Fibroblast of lung (primary cell): ENCODE measurements at regions not wholly inside any gene's neighbourhood (a gene's known extent, or its start where the extent isn't known, plus 50 kb on each side); places are given as distances from the start of the nearest gene placed in this dataset.

Source experiments
- DNase-seq, 2 donors: peaks; one replicate each; pipeline versions ENCODE4 v3.0.0 to v3.0.0-alpha.2; 2010; ENCODE audit warnings: low read depth in 2 of 2
- H2AFZ ChIP-seq: 2 replicates; pipeline ENCODE4 v1.5.1; 2012; ENCODE audit warnings: low read length, control low read depth, inconsistent platforms
- H3K27ac ChIP-seq: 2 replicates; pipeline ENCODE4 v1.5.1; 2011; ENCODE audit warnings: low read length, control low read depth; ENCODE audit not compliant: insufficient read depth
- H3K27me3 ChIP-seq: 2 replicates; pipeline ENCODE4 v1.5.1; 2011; ENCODE audit warnings: mild to moderate bottlenecking, low read length; ENCODE audit not compliant: control insufficient read depth, insufficient read depth
- H3K36me3 ChIP-seq: 2 replicates; pipeline ENCODE4 v1.5.1; 2011; ENCODE audit warnings: low read length; ENCODE audit not compliant: control insufficient read depth, insufficient read depth
- H3K4me1 ChIP-seq: 2 replicates; pipeline ENCODE4 v1.5.1; 2011; ENCODE audit warnings: low read length; ENCODE audit not compliant: control insufficient read depth, insufficient read depth; ENCODE audit errors: extremely low read depth
- H3K4me2 ChIP-seq: 2 replicates; pipeline ENCODE4 v1.5.1; 2011; ENCODE audit warnings: low read length, control low read depth; ENCODE audit not compliant: insufficient read depth; ENCODE audit errors: extremely low read depth
- H3K4me3 ChIP-seq, 4 experiments: fragments of 200-600 bp in 1 of 4; sonication (generic) in 1 of 4; replicated peaks in 1 of 4; 2 replicates each; pipeline ENCODE4 v1.5.1; 2011 to 2016; ENCODE audit warnings: low read length in 4 of 4, low read depth in 3 of 4, mild to moderate bottlenecking in 3 of 4, control low read depth in 2 of 4, inconsistent platforms in 1 of 4, mixed read lengths in 1 of 4; ENCODE audit not compliant: insufficient read depth in 1 of 4; ENCODE audit errors: control extremely low read depth in 1 of 4
- H3K79me2 ChIP-seq: 2 replicates; pipeline ENCODE4 v1.5.1; 2012; ENCODE audit warnings: mild to moderate bottlenecking, low read length, inconsistent platforms; ENCODE audit not compliant: control insufficient read depth, insufficient read depth
- H3K9ac ChIP-seq: 2 replicates; pipeline ENCODE4 v1.5.1; 2011; ENCODE audit warnings: mild to moderate bottlenecking, low read length, control low read depth; ENCODE audit not compliant: insufficient read depth
- H3K9me3 ChIP-seq: 2 replicates; pipeline ENCODE4 v1.5.1; 2012; ENCODE audit warnings: low read depth, low read length; ENCODE audit not compliant: control insufficient read depth, insufficient read depth
- H4K20me1 ChIP-seq: 2 replicates; pipeline ENCODE4 v1.5.1; 2011; ENCODE audit warnings: low read length; ENCODE audit not compliant: control insufficient read depth, insufficient read depth; ENCODE audit errors: extremely low read depth
- CTCF ChIP-seq, 2 donors: IDR thresholded peaks in 1 of 2; conservative IDR thresholded peaks in 1 of 2; 1 replicate in 1 of 2; 2 replicates in 1 of 2; pipeline ENCODE4 v1.5.1; 2011 to 2012; ENCODE audit warnings: low read length in 2 of 2, control low read depth in 1 of 2, inconsistent platforms in 1 of 2, low read depth in 1 of 2, mild to moderate bottlenecking in 1 of 2
- EZH2 ChIP-seq: IDR thresholded peaks from 2 replicates; pipeline ENCODE4 v1.5.1; 2012; ENCODE audit warnings: low read length, control low read depth, mild to moderate bottlenecking; ENCODE audit errors: missing control alignments

- H3K27ac ChIP-seq, result no peak overlapping the region
- H3K4me3 ChIP-seq, result no peak overlapping the region
- H3K4me2 ChIP-seq, result no peak overlapping the region
- no peak overlapping the region for H3K9ac ChIP-seq
- no peak overlapping the region for H2AFZ ChIP-seq
- H3K79me2 ChIP-seq, result no peaks in the 10 kb centered on the region
- H3K27me3 ChIP-seq, result no peaks in the 10 kb centered on the region
- H3K9me3 ChIP-seq, result no peaks in the 10 kb centered on the region
- no peaks in the 10 kb centered on the region for H3K36me3 ChIP-seq
- DNase-seq, result no peak
- TF ChIP-seq EZH2, result no peak
- TF ChIP-seq CTCF (conservative IDR thresholded peaks at IDR 0.05 in 1 of 2, IDR thresholded peaks at IDR 0.05 in 1 of 2; ENCODE audit: low read depth in 1 of 2, low read length in 2 of 2), result no peak
- H3K4me1 ChIP-seq, result no peaks in the 10 kb centered on the region
- H4K20me1 ChIP-seq, result no peaks in the 10 kb centered on the region
Measured at GRCh38 chr12:102299731-102300130, 102.1 kb upstream of the PMCH start.

- no peak overlapping the region for H3K4me3 ChIP-seq
- no peak overlapping the region for H3K9ac ChIP-seq
- no peaks in the 10 kb centered on the region for H3K9me3 ChIP-seq
- no peaks in the 10 kb centered on the region for H3K27me3 ChIP-seq
- H3K4me2 ChIP-seq, result no peak overlapping the region
- no peaks in the 10 kb centered on the region for H4K20me1 ChIP-seq
- H3K4me1 ChIP-seq, result no peaks in the 10 kb centered on the region
- peak in 1 of 2 donors; percentile 71 for DNase-seq
- H3K27ac ChIP-seq, result no peak overlapping the region
- H3K36me3 ChIP-seq, result no peaks in the 10 kb centered on the region
- no peak for TF ChIP-seq EZH2
- no peak for TF ChIP-seq CTCF (conservative IDR thresholded peaks at IDR 0.05 in 1 of 2, IDR thresholded peaks at IDR 0.05 in 1 of 2; ENCODE audit: low read depth in 1 of 2, low read length in 2 of 2)
- no peak overlapping the region for H2AFZ ChIP-seq
- H3K79me2 ChIP-seq, result no peaks in the 10 kb centered on the region
Measured at GRCh38 chr12:102298022-102298421, 100.4 kb upstream of the PMCH start.

- Histone ChIP-seq H3K27me3 (no peaks in the 10 kb centered on the region), H3K4me3 (no peak overlapping the region), H3K9me3 (no peaks in the 10 kb centered on the region), H3K4me1 (no peaks in the 10 kb centered on the region), H3K27ac (no peak overlapping the region), H3K36me3 (no peaks in the 10 kb centered on the region), H3K79me2 (no peaks in the 10 kb centered on the region), H2AFZ (no peak overlapping the region), H3K4me2 (no peak overlapping the region), H4K20me1 (no peaks in the 10 kb centered on the region), H3K9ac (no peak overlapping the region)
- no peak for TF ChIP-seq CTCF (conservative IDR thresholded peaks at IDR 0.05 in 1 of 2, IDR thresholded peaks at IDR 0.05 in 1 of 2; ENCODE audit: low read depth in 1 of 2, low read length in 2 of 2)
- no peak for TF ChIP-seq EZH2
- DNase-seq, result no peak
Measured at GRCh38 chr12:102297412-102297811, 99.8 kb upstream of the PMCH start.
